ENCODE measurements at regions not wholly inside any gene's neighbourhood (a gene's known extent, or its start where the extent isn't known, plus 50 kb on each side); places are given as distances from the start of the nearest gene placed in this dataset.
"Not testable (repeated sequence)": the region's sequence is repeated elsewhere in the genome, so short reads cannot be mapped to it uniquely, and the experiment has no call there.

DNA sequence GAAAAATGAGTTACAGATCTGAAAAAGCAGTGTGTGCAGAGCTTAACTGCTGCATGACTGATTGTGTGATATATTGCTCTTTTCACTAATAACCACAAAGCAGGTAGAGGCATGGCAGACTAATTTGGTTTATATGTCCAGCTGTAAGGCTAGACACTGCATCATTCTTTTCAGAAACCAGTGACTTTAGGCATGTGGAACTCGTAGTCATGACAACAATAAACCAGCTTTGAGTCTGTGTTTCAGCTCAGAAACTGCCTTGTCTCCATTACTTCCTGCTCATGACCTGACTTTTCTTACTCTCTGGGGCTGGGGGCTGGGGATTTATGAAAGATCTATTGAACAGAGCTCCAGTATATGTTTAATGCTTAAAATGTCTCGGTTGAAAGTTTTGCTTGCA is 146.8 kb upstream of the LRIG3 start:
- ChIA-PET POLR2A (no interaction called here), CTCF (no interaction called here)
- Histone ChIP-seq H3K36me3 (ENCODE audit: control insufficient read depth in 2 of 3, insufficient read depth in 3 of 3, low read length in 3 of 3) (no peaks in the 10 kb centered on the region), H3K9me3 (ENCODE audit: control insufficient read depth in 2 of 3, low read length in 3 of 3) (no peaks in the 10 kb centered on the region), H3K27ac (ENCODE audit: low read depth, low read length) (no peak overlapping the region), H3K27me3 (ENCODE audit: control insufficient read depth in 2 of 2, insufficient read depth in 2 of 2, low read length in 2 of 2) (no peaks in the 10 kb centered on the region), H3K4me1 (ENCODE audit: control insufficient read depth in 2 of 2, insufficient read depth in 2 of 2, low read length in 2 of 2) (no peaks in the 10 kb centered on the region), H3K4me3 (ENCODE audit: low read length) (no peak overlapping the region)
- intact Hi-C loops (cut with micrococcal nuclease) = no loop called here
- Mint-ChIP-seq H3K36me3 (no peaks in the 10 kb centered on the region), H3K4me1 (no peaks in the 10 kb centered on the region), H3K27ac (no peak overlapping the region), H3K9me3 (peaks cover 0 to 10% (median 0%) of the 10 kb centered on the region in 11 donors), H3K4me3 (no peak overlapping the region), H3K27me3 (no peaks in the 10 kb centered on the region)
- DNase-seq = no peak
- ATAC-seq = no peak

- ChIA-PET POLR2A (no interaction called here), CTCF (no interaction called here)
- Mint-ChIP-seq H3K4me1 (no peaks in the 10 kb centered on the region), H3K4me3 (no peak overlapping the region), H3K36me3 (no peaks in the 10 kb centered on the region), H3K9me3 (peaks cover 0 to 10% (median 0%) of the 10 kb centered on the region in 11 donors), H3K27ac (no peak overlapping the region), H3K27me3 (no peaks in the 10 kb centered on the region)
- H3K4me3 ChIP-seq (ENCODE audit: low read length) = no peak overlapping the region
- H3K27ac ChIP-seq (ENCODE audit: low read depth, low read length) = no peak overlapping the region
- ATAC-seq = no peak
- no peaks in the 10 kb centered on the region for H3K27me3 ChIP-seq (ENCODE audit: control insufficient read depth in 2 of 2, insufficient read depth in 2 of 2, low read length in 2 of 2)
- H3K4me1 ChIP-seq (ENCODE audit: control insufficient read depth in 2 of 2, insufficient read depth in 2 of 2, low read length in 2 of 2) = no peaks in the 10 kb centered on the region
- no peak for DNase-seq
- no peaks in the 10 kb centered on the region for H3K36me3 ChIP-seq (ENCODE audit: control insufficient read depth in 2 of 3, insufficient read depth in 3 of 3, low read length in 3 of 3)
- intact Hi-C loops (cut with micrococcal nuclease) = no loop called here
- H3K9me3 ChIP-seq (ENCODE audit: control insufficient read depth in 2 of 3, low read length in 3 of 3) = no peaks in the 10 kb centered on the region
Observed at GRCh38 chr12:59066445-59066844, 146.1 kb upstream of the LRIG3 start.

DNA sequence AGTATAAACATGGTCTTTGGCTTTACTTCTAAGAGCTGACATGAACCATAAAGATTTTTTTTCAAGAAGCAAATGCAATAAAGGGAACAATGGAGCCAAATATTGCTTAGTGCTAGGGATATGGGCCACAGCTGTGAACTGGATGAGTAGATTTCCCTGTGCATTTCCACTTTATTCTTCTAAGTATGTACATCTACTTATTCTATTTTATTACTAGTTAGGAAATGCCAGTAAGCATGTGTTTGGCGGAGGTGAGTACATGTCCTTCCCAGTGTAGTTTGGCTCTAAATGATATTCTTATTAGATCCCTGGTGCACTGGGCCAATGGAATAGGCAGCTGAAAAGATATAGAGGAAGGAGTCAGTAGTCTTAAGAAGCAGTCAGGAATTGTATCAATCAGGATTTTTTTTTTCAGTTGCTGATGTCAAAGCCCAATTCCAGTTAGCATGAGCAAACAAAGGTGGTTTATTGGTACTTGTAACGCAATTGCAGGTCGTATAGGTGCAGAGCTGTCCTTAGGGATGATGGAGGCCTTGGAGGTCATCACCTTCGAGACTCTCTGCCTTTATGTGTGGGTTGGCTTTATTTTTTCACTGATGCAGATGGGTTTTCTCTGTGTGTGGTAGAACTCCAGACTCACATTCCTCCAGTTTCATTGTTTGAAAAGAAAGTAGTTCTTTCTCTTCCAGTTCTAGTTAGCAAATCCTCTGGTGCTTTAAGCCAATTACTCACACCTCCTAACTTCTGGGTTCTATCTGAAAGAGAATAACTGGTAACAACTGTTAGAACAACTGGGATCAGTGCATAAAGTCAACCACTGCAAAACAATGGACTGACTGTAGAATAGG is 139.0 kb upstream of the LRIG3 start:
- ChIA-PET POLR2A (no interaction called here), CTCF (interaction anchor here (0.6 kb wide), 1 partner anchor 10 kb away, joined by 5 read pairs; no protein-coding TSS in a partner anchor)
- Histone ChIP-seq H3K9me3 (ENCODE audit: control insufficient read depth in 2 of 3, low read length in 3 of 3) (no peaks in the 10 kb centered on the region), H3K4me1 (ENCODE audit: control insufficient read depth in 2 of 2, insufficient read depth in 2 of 2, low read length in 2 of 2) (no peaks in the 10 kb centered on the region), H3K4me3 (ENCODE audit: low read length) (no peak overlapping the region), H3K27ac (ENCODE audit: low read depth, low read length) (no peak overlapping the region), H3K27me3 (ENCODE audit: control insufficient read depth in 2 of 2, insufficient read depth in 2 of 2, low read length in 2 of 2) (no peaks in the 10 kb centered on the region), H3K36me3 (ENCODE audit: control insufficient read depth in 2 of 3, insufficient read depth in 3 of 3, low read length in 3 of 3) (no peaks in the 10 kb centered on the region)
- Mint-ChIP-seq H3K27me3 (no peaks in the 10 kb centered on the region), H3K36me3 (no peaks in the 10 kb centered on the region), H3K4me1 (no peaks in the 10 kb centered on the region), H3K9me3 (peaks cover 0 to 8% (median 0%) of the 10 kb centered on the region in 11 donors), H3K4me3 (no peak overlapping the region), H3K27ac (no peak overlapping the region)
- DNase-seq = no peak
- intact Hi-C loops (cut with micrococcal nuclease) = no loop called here
- no peak for ATAC-seq

GRCh38 chr12:59056966-59057365 is 136.7 kb upstream of the LRIG3 start:
- ATAC-seq = no peak
- intact Hi-C loops (cut with micrococcal nuclease) = no loop called here
- Mint-ChIP-seq H3K4me1 (no peaks in the 10 kb centered on the region), H3K27me3 (no peaks in the 10 kb centered on the region), H3K4me3 (no peak overlapping the region), H3K9me3 (peaks cover 0 to 10% (median 0%) of the 10 kb centered on the region in 11 donors), H3K27ac (no peak overlapping the region), H3K36me3 (no peaks in the 10 kb centered on the region)
- ChIA-PET CTCF (no interaction called here), POLR2A (no interaction called here)
- Histone ChIP-seq H3K27ac (ENCODE audit: low read depth, low read length) (no peak overlapping the region), H3K4me3 (ENCODE audit: low read length) (no peak overlapping the region), H3K4me1 (ENCODE audit: control insufficient read depth in 2 of 2, insufficient read depth in 2 of 2, low read length in 2 of 2) (no peaks in the 10 kb centered on the region), H3K36me3 (ENCODE audit: control insufficient read depth in 2 of 3, insufficient read depth in 3 of 3, low read length in 3 of 3) (no peaks in the 10 kb centered on the region), H3K27me3 (ENCODE audit: control insufficient read depth in 2 of 2, insufficient read depth in 2 of 2, low read length in 2 of 2) (no peaks in the 10 kb centered on the region), H3K9me3 (ENCODE audit: control insufficient read depth in 2 of 3, low read length in 3 of 3) (no peaks in the 10 kb centered on the region)
- DNase-seq = no peak

DNA sequence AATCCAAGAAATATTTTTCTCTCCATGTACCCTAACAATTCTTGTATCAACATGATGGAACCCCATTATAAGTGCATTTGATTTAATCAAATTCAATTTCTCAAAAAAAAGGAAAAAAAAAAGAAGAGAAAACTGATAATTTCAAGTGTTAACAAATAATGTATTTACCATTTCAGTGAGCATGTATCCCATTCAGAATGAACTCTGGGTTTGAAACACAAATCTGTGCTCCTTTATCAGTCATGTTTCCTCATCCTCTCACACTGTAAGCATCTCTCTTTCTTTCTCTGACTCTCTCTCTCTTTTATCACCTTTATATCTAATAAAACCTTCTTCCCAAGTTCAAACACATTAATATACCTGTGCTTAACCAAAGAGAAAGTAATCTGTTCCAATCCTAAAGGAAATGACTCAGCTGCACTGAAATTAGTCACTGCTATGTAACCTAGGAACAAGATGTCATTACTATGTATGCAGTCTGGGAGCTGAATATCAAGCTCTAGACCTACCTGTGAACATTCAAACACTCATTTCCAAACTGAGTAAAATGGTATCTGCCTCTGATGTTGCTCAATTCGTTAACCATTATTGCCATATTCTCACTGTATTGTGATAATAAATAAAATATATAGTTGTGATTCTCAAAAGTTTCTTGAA is 135.0 kb upstream of the LRIG3 start:
- H3K36me3 Mint-ChIP-seq = no peaks in the 10 kb centered on the region
- H3K4me1 ChIP-seq (ENCODE audit: control insufficient read depth in 2 of 2, insufficient read depth in 2 of 2, low read length in 2 of 2) = no peaks in the 10 kb centered on the region
- ATAC-seq (no peak), DNase-seq (no peak)
- H3K27ac Mint-ChIP-seq = no peak overlapping the region
- ChIA-PET POLR2A (no interaction called here), CTCF (no interaction called here)
- H3K9me3 Mint-ChIP-seq = peaks cover 0 to 10% (median 0%) of the 10 kb centered on the region in 11 donors
- no peak overlapping the region for H3K4me3 Mint-ChIP-seq
- H3K4me1 Mint-ChIP-seq = no peaks in the 10 kb centered on the region
- no peak overlapping the region for H3K27ac ChIP-seq (ENCODE audit: low read depth, low read length)
- no peak overlapping the region for H3K4me3 ChIP-seq (ENCODE audit: low read length)
- no peaks in the 10 kb centered on the region for H3K9me3 ChIP-seq (ENCODE audit: control insufficient read depth in 2 of 3, low read length in 3 of 3)
- no peaks in the 10 kb centered on the region for H3K27me3 ChIP-seq (ENCODE audit: control insufficient read depth in 2 of 2, insufficient read depth in 2 of 2, low read length in 2 of 2)
- intact Hi-C loops (cut with micrococcal nuclease) = no loop called here
- no peaks in the 10 kb centered on the region for H3K36me3 ChIP-seq (ENCODE audit: control insufficient read depth in 2 of 3, insufficient read depth in 3 of 3, low read length in 3 of 3)
- H3K27me3 Mint-ChIP-seq = no peaks in the 10 kb centered on the region

DNA sequence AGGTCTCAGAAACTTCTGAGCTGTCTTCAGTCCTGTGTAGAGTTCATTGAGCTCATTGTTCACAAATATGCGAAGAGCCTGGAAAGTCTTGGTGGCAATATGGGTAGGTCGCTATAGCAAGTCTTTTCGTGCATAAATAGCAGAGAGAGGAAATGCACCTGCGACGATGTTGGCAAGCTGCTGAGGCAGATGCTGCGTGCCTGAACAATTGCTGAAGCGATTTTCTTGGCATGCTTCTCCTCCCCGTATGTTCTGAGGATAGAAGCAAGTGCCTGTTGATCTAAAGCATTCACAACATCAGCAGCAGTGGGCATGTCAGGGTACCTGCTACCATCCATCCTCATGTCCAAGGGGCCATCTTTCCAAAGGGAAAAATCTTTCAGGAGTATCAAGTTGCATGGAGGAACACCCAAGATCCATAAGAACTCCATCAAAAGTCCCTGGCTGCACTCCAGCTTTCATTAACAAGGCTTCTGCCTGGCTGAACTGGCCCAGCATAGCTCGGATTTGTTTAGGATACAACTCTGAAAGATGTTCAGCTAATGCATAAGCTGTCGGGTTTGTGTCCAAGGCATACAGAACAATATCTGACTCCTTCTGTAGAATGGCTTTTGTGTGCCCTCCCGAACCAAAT is 133.1 kb upstream of the LRIG3 start:
- intact Hi-C loops (cut with micrococcal nuclease); H3K27me3 Mint-ChIP-seq; H3K36me3 Mint-ChIP-seq; H3K9me3 ChIP-seq (ENCODE audit: control insufficient read depth in 2 of 3, low read length in 3 of 3); POLR2A ChIA-PET; H3K36me3 ChIP-seq (ENCODE audit: control insufficient read depth in 2 of 3, insufficient read depth in 3 of 3, low read length in 3 of 3); CTCF ChIA-PET; H3K4me3 ChIP-seq (ENCODE audit: low read length); H3K9me3 Mint-ChIP-seq; H3K27ac ChIP-seq (ENCODE audit: low read depth, low read length); H3K27me3 ChIP-seq (ENCODE audit: control insufficient read depth in 2 of 2, insufficient read depth in 2 of 2, low read length in 2 of 2); H3K27ac Mint-ChIP-seq; H3K4me1 Mint-ChIP-seq; H3K4me3 Mint-ChIP-seq; ATAC-seq; H3K4me1 ChIP-seq (ENCODE audit: control insufficient read depth in 2 of 2, insufficient read depth in 2 of 2, low read length in 2 of 2); DNase-seq: not testable (repeated sequence)
